Coronary artery (tissue), 2 donors: ENCODE measurements at regions not wholly inside any gene's neighbourhood (a gene's known extent, or its start where the extent isn't known, plus 50 kb on each side); places are given as distances from the start of the nearest gene placed in this dataset.

Experiments used
- DNase-seq: peaks from one replicate; pipeline ENCODE4 v3.0.0-alpha.2; 2017; ENCODE audit warnings: low spot score
- H3K27ac ChIP-seq, 2 donors: fragments of 200-600 bp; sonication (generic); one replicate each; pipeline ENCODE4 v1.5.1; 2016 to 2019
- H3K4me3 ChIP-seq: fragments of 200-600 bp; sonication (generic); 2 replicates; pipeline ENCODE4 v1.5.1; 2016; ENCODE audit warnings: mild to moderate bottlenecking, moderate library complexity
- CTCF ChIP-seq: fragments of 200-600 bp; sonication (generic); IDR thresholded peaks from one replicate; pipeline ENCODE4 v1.5.1; 2019; ENCODE audit warnings: antibody characterized with exemption

GRCh38 chr9:20205821-20206220 is 416.5 kb downstream of the MLLT3 start:
- no peak for DNase-seq
- no peak overlapping the region for H3K27ac ChIP-seq
- TF ChIP-seq CTCF: no peak
- H3K4me3 ChIP-seq: no peak overlapping the region

- Histone ChIP-seq H3K4me3 (no peak overlapping the region), H3K27ac (no peak overlapping the region)
- DNase-seq: no peak
- no peak for TF ChIP-seq CTCF
These were observed 412.2 kb upstream of the SLC24A2 start for GRCh38 chr9:20200991-20201431.

DNA sequence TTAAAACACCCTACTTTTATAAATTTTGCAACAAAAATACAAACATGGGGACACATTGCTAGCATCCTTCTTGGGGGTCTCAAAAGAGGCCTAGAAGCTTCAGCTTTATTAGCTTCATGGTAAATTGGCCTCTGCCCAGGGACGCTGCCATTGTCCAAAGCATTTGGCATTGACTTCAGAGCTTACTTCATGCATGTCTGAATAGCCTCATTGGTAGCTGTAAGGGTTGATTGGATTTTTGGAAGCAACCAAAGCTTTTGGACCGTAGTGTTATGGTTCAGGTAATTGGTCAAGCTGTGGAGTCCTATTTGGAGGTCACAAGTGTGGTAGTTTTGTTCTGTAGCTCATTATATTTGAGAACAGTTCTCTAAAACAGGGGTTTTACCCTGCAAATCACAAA is 411.7 kb upstream of the SLC24A2 start:
- TF ChIP-seq CTCF: no peak
- Histone ChIP-seq H3K27ac (no peak overlapping the region), H3K4me3 (no peak overlapping the region)
- DNase-seq: no peak

DNA sequence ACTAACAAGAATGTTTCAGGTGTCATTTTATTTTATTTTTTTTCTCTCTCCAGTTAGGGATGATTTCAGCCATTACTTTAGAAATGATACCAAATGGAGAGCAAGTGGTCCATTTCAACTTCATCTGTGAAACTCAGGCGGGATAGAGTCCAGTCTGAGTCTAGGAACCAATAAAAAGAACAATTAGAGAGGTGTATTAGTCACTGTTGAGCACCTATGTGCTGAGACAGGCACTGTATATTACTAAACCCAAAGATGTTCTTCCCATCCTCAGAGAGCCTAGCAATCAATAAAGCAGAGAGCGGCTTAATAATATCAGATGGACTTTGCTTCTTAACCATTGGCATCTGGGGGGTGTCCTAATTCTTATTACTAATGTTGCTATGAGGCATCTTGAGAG is 410.3 kb upstream of the SLC24A2 start:
- DNase-seq: no peak
- H3K27ac ChIP-seq: no peak overlapping the region
- no peak overlapping the region for H3K4me3 ChIP-seq
- no peak for TF ChIP-seq CTCF

- Histone ChIP-seq H3K4me3 (no peak overlapping the region), H3K27ac (no peak overlapping the region)
- no peak for DNase-seq
- no peak for TF ChIP-seq CTCF
These were observed 409.3 kb upstream of the SLC24A2 start for GRCh38 chr9:20197976-20198685.

DNA sequence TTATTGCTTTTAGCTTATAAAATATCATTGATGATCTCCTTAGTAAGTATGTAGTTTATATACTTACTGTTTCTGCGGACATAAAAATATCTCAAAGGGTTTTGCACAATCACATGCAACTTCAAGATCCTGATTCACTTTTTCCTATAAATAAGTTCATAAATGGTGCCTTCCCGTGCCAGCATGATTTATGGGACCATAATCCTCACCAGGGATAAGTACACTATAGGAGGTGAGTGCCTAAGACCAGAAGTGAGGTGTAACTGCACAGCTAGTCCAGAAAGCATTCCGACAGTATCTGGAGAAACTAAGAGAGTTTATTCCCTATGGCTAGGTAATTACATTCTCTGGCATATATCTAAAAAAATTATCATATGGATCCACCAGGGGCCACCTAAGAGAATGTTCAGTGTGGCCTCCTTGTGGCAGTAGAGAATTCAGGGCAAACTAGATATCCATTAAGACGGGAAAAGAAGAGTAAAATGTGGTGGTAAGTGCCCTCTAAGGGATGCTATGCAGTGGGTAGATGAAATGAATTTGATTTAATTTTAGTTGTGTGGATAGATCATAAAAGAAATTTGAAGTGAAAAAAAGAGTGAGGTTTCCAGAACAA is 402.5 kb upstream of the SLC24A2 start:
- DNase-seq: no peak
- no peak for TF ChIP-seq CTCF
- Histone ChIP-seq H3K4me3 (no peak overlapping the region), H3K27ac (no peak overlapping the region)

DNA sequence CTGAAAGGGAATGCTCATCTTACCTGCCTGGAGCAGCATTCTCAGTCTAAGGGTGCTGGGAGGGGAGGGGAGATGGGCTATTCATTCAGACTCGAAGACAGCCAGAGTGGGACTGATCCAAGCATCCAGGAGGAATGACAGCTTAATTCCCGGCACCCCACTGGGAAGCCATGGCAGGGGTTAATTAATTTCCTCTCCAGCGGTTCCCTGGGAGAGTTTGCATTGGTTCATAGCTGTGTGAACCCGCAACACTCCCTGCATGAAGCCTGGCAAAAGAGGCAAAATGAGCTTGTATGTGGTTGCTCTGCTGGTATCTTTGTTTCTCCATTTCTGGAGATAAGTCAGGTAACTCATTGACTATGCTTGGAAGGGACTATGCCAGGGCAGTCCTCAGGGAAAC is 401.0 kb upstream of the SLC24A2 start:
- no peak for TF ChIP-seq CTCF
- Histone ChIP-seq H3K4me3 (no peak overlapping the region), H3K27ac (no peak overlapping the region)
- no peak for DNase-seq
